CD1c-positive myeloid dendritic cell (primary cell): ENCODE measurements at regions not wholly inside any gene's neighbourhood (a gene's known extent, or its start where the extent isn't known, plus 50 kb on each side); places are given as distances from the start of the nearest gene placed in this dataset.
"Not testable (repeated sequence)": the region's sequence is repeated elsewhere in the genome, so short reads cannot be mapped to it uniquely, and the experiment has no call there.

Source experiments
- DNase-seq: peaks from one replicate; pipeline ENCODE4 v3.0.0-alpha.2; 2016; ENCODE audit errors: extremely low spot score

DNA sequence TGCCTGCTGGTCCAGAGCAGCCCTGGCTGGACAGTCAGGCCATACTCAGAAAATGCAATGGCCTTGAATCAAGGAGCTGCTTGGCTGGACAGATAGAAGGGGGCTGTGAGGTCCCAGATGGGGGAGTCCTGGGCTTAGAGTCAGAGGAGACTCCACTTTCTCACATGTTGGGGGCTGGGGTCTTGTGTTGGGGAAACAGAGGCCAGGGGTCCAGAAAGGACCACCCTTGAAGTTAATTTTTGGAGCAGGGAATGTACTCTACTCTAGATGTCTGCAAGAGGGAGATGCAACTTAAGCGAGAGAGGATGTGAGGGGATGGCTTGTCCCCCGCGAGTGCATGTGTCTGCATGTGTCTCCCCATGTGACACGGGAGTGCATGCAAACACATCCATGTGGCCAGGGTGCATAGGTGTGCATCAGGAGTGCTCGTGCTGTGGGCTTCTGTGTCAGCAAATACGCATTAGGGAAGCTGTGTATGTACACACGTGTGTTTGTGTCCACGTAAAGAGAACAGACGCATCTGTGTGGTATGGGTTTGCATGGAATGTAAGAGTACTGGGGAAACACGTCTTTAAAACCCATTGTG lies 303.2 kb downstream of the MYCN start:
- no peak for DNase-seq

DNA sequence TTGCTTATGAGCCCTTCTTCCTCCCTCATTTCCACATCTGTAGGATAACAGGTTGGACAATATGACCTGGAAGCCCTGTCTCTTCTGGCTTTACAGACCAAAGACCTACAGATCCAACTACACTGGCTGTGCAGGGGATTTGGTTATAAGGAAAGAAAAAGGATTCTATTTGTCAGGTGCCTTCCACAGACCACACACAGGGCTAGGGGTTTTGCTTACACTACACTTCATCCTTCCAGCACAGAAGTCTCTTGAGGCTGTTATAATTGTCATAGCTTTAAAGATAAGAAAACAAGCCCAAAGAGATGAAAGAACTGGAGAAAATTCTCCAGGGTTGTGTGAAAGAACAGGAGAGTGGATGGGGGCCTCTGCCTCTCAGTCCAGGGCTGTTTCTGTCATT lies 302.6 kb downstream of the MYCN start:
- no peak for DNase-seq

DNA sequence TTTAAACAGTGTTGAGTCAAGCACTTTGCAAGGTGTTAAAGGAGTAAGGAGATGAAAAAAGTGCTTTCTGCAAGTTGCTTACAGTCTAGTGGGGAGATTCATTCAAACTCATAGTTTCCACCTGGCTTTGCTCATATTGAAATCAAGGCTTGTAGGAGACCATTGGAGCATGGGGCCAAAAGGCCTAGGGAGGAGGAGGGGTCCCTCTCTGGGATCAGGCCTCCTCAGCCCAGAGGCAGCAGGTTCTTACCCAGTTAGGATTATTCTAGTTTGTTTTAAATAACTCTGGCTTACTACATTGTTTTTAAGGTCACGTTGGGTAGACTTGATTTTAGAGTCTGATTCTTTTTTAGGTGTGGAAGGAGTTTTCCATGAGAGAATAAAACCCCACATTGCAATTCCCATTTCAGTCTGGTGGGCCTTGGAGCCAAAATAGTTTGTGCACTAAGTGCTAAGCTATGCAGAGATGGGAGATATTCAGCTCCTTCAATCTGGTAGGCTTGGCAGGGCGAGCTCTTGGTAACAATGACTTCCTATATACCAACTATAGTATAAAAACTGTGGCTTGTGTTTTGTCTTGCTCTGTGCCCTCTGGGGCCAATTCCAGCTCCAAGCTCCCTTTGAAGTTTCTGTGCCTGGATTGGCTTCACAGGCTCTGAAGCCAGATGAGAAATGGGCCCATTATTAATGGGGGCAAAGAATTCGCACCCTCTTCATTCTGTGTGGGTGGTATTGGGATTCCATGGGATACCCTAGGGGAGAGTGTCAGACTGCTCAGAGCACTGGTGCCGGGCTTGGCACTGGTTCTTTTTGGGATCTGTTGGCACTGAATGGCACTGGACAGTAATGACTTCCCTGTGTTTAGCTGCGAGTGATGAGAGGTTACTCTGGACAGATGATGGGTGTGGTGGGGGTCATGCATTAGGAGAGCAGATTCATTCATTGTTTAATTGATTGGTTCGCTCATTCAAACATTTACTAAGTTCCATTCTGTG lies 301.1 kb downstream of the MYCN start:
- DNase-seq: no peak

DNA sequence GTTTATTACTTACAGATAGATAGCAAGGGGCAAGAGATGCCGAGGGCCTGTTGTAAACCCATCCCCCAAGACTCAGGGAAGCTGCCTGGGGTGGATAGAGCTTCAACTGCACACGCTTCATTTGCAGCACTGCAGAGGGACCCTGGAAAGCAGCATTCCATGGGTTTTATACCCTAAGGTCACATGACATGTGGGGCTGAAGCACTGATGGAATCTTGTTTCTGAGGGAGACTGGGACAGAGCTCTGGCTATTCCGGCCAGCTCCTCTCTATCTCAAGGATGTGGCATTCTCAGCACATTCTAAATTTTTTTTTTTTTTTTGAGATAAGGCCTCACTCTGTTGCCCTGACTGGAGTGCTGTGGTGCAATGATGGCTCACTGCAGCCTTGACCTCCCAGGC lies 300.1 kb downstream of the MYCN start:
- DNase-seq: no peak

DNA sequence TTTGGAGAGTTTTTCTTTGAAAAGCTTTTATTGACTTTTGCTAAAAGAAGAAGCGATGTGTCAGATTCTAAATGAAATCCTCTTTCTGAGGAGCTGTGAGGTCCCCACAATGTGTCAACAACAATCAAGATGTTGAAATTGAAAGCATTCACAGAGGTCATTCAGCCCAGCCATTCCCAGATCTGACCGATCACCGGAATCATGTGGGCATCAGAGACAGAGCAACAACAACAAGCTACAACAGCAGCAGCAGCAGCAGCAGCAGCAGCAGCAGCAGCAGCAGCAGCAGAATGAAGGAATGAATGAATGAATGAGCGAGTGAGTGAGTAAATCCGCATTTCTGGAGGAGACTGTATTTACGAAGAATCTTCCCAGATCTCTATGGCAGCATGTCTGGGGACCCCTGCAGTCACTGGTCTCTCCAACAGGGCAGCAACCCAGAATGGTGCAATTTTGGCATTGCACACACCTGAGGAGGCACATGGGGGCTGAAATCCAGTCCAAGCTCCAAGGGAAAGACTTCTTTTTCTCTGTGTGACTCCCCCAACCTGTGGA lies 299.0 kb downstream of the MYCN start:
- no peak for DNase-seq

DNA sequence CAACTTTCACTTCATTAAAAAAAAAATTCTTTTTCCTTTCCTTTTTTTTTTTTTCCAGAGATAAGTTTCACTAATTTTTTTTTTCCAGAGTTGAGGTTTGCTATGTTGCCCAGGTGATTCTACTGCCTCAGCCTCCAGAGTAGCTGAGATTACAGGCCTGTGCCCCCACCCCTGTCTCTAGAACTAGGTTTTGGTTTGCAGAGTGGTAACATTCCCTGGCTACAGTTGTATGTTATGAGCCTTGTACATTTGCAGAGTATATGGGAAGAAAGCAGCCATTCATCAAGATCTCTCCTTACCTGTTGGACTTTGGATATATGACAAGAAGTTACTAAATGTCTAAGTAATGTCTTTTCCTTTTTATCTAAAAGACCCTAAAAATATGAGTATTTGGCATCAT lies 298.4 kb downstream of the MYCN start:
- no peak for DNase-seq

DNA sequence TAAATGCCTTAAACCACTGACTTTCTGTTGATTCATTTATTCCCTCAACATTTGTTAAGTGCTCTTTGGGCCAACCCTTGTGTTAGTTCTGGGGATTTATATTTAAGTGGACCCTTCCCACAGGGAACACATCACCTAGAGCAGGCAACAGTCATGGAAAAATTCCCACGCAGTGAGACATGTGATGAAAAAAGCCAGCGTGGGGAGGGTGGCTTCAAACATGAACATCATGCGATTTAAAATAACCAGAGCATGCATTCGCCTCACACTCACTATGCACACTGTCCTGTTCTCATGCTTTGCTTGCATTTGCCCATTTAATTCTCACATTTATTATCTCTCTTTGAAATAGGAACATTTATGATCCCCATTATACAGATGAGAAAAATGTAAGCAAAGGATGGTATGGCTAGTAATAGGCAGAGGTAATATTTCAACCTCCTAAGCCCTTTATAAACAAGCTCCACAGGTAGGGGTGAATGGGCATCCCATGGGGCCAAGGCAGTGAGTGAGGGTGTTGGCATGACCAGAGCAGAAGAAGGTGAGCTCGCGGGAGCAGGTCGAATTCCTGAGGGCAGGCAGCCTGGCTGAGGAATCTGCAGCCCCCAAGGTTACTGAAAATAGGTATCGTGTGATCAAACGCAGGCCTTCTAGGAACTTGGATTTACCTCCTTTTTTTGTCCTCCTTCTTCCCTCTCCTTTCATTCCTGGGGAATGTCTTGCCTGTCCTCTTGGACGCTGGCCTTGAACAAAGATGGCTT lies 297.8 kb downstream of the MYCN start:
- no peak for DNase-seq

DNA sequence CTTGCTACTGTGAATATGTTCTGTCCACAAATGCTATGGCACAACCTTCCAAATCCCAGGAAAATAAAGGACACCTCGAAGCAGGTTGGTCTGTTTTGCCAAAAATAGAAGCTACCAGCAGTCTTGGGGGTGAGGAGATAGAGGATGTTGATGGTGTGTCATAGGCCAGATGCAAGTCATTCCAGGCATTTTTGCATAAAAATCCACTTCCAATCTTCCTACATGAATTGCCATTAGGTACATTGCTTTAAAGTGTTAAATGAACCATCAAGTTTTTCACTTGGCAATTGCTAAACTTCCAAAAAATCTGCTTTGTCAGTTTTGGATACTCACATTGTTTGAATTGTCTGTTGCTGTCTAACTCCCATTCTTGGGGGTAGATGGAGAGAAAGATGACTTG lies 295.4 kb downstream of the MYCN start:
- DNase-seq: no peak

DNA sequence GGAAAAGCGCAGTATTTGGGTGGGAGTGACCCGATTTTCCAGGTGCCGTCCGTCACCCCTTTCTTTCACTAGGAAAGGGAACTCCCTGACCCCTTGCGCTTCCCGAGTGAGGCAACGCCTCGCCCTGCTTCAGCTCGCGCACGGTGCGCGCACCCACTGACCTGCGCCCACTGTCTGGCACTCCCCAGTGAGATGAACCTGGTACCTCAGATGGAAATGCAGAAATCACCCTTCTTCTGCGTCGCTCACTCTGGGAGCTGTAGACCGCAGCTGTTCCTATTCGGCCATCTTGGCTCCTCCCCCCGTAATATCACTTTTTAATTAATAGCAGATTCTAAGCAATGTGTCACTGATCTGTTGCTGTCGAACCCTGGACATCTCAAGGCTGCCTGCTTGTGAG lies 294.9 kb downstream of the MYCN start:
- DNase-seq: not testable (repeated sequence)

DNA sequence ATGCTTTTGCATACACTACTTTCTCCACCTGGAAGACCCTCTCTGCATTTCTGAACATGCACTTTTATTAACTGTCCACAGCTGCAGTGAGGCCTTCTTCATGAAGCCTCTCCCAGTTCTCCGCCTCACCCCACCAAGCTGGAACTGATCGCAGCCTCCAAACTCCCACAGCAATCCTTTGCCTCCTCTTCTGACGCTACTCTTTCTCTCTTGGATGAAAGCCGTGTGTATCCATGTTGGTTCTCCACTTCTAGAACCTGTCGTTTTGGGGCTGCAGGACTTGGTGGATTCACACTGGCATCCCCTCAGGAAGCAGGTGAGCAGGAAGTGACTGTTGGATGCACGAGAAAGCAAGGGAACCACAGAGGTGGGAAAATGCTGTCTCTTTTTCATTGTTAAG lies 288.6 kb downstream of the MYCN start:
- DNase-seq: no peak

DNA sequence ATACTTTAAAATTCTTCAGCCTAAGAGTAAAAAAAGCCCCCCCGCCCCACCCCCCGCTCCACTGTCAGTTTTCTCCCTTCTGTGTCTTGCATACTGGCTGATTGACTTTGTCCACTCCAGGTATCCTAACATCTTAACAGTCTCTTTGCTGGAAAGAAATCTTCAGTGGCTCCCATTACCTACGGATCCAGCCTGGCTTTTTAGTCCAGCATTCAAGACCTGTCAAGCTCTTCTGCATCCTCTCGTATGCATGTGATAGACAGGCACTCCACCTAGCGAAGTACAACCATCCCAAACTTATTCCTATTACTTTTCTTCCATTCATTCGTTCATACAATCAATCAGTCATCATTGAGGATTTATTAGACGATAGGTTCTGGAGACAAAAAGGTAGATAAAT lies 288.1 kb downstream of the MYCN start:
- no peak for DNase-seq

DNA sequence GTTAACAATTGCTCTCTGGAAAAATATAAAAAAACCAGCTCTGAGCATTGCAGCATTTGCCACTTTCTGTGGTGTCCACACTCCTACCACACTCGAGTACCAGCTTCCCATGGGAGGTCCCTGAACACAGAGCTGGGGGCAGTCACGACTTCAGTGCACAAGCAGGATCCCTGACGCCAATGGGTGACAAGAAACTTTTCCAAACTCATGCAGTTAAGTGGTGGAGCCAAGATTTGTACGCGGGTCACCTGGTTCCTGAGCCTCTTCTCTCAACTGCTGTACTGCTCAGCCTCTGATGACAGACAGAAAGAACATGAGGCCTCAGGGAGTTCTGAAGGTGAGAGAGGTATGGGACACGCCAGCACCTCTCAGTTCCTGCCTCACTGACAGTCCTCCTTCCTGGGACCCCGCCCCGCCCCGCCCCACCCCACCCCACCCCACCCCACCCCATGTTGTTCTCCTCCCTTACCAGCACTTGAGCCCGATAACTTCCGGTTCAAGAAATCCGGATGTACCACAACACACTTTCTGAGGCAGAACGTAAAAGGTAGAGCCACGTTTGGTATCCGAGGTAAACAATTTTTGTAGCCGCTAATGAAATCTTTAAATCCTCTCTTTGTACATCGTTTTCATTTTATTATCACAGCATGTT lies 287.6 kb downstream of the MYCN start:
- no peak for DNase-seq

DNA sequence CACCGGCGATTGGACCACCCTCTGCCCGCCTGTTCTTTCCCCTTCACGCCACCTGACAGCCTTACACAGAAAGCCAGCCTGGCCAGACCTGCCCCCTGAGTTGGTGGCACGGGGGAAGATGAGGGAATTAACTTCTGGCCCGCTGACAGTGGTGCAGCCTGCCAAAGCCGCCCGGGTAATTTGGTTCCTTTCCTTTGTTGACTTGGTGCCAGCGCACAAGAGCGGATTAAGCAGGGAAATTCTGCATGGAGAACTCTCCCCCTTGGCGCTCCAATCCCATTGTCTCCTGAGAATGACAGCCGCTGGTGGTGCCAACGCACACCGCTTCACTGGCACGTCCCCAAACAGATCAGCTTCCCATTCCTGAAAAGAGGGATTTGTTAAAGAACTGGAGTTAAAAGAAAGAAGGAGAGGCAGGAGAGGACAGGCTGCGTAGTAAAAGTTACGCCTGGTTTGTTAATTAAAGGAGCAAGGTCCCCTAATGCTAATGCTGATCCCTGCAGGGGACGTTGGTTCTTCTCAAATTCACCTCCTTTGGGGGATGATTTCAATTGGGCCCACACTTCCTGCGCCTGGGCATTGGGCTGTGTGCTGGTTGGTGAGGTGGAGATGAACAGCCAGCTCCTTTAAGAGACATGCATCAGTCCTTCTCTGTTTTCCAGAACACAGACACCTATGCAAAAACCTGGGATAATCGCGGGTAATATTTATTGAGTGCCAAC lies 286.8 kb downstream of the MYCN start:
- DNase-seq: no peak

DNA sequence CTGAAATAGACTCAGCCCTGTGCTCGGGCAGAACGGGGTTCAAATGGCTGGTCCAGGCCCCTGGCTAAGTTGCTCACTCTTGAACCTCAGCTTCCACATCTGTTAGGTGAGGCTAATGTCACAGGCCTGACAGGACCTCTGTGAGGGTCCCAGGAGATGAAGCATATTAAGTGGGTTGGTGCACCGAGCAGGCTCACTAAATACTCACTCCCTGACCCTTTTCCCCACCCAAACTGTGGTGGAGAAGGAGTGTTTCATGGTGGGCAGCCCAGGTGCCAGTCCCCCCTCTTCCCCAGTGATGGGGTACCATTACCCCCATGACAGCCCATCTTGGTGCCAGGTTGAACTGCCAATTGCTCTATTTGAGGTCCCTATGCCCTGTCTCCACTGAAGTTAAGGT lies 286.0 kb downstream of the MYCN start:
- no peak for DNase-seq

DNA sequence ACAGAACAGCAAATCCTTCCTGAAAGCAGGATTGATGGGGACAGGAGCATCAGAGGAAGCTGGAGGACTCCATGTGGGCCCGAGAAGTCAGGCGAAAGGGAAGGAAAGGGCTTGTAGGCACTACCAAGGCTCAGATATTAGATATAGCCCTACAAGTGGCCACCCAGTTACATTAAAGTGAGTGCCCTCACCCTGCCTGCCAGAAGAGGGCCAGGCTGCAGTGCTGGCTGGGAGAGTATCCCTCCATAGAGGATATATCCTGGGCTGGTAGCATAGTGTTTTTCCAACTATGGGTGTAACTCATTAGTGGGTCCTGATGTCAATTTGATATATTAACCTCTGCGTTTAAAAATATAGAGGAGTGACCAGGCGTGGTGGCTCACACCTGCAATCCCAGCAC lies 285.2 kb downstream of the MYCN start:
- no peak for DNase-seq

DNA sequence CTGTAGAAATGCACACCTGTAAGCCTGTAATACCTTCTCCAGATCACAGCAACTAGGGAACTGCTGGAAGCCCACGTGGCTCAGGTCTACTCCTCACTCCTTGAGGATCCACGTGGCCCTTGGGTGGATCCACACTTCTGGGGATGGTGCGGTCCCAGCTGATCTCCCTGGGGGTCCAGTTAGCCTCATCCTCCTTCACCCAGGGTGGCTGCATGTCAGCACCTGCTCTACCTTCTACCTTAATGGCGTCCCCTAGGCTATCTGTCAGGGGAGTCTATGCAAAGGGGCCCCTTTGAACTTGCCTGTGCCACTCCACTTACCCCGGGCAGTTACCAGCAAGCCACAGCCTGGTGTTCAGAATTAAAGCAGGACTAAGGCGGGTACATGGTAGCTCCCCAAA lies 284.7 kb downstream of the MYCN start:
- DNase-seq: no peak

DNA sequence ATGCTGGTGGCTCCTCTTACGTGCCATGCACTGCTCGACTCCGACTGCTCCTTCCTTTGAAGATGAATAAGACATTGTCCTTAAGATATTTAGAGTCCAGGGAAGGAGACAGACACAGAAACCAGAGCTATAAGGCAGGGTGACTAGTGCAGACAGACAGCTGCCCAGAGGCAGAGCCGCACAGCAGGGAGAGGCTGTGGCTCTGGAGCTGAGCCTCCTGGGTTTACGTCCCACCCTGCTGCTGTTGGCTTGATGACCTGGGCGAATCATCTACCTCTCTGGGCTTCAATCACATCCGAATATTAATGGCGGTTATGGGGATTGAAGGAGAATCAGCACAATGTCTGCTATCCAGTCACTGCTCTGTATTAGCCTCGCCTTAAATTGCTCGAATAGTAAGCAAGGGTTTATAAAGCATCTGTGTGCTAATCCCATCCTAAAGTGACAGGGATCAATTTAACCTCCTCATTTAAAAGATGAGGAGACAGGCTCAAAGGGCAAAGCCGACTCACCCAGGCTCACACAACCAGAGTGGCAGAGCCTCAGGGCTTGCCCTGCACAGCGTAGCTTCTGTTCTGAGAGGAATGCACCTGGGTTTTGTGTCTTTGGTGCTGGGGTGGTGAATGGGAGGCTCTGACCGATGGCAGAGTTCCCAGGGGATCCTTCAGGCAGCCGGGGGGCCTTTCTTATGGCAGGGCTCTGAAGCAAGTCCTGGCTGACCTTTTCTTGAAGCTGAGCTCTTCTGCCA lies 284.1 kb downstream of the MYCN start:
- no peak for DNase-seq

DNA sequence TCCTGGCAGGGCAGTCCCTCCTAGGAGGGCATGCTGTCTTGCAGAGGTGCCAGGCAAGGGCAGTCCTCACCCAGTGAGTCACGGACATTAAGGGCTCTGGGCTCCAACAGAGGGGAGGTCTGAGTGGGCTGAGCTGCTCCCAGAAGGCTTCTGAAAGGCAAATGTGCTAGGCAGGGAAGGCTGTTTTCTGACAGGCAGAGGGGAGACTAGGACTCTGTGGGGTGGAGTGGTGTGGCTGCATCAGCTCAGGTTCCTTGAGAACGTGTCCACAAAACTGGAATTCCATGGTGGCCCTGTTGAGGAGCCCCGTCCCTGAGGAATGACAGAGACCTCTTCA lies 283.5 kb downstream of the MYCN start:
- no peak for DNase-seq

DNA sequence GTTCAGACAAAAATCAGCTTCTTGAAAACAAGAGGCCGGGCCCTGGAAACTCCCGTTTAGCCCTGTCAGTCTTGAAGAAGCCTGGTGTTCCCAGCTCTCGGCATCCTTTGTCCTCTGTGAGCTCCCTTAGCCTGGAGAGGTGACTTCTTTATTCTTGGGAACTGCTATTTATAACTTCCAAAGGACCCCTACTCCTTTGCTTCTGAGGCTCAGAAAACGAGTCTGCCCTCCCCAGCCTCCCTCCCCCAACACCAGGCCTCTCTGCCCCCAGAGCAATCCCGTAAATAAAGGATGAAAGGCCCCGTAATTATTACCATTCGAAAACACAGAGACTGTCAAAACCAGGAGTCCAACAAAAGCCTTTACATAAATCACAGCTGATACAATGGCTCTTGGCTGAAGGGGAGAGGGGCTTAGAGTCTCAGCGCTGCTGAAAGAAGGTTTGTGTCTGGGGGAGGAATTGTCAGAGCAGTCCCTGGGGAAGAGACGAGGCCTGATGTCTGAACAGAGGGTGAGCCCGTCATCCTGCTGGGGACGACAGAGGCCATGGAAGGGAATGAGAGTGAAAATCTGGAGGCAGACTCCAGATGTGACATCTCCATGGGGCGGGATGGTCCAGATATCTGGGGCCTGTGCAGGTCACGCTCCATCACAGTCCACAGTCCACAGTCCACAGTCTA lies 283.0 kb downstream of the MYCN start:
- no peak for DNase-seq

DNA sequence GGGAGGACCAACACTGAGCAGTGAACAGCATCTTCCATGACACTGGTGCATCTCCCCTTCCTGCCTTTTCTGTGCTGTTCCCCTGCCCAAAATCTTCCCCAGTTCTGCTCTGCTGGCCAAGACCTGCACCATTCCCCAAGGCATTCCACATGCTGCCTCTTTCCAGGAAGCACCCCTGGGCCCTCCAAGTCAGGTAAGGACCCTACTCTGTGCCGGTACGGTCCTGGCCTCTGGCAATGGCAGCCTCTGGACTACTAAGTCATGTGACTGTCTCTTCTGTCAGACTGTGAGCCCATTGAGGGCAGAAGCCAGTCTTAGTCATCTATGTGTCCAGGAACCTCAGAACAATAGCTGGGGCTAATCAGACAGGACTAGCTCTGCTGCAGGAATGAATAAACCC lies 282.0 kb downstream of the MYCN start:
- no peak for DNase-seq
